ENCODE measurements at regions not wholly inside any gene's neighbourhood (a gene's known extent, or its start where the extent isn't known, plus 50 kb on each side); places are given as distances from the start of the nearest gene placed in this dataset.

GRCh38 chr2:210919128-210919527 is 362.7 kb downstream of the CPS1 start:
- intact Hi-C loops (cut with DNase I; ENCODE audit: low total_unique reads) = no loop called here
- no peak overlapping the region for H3K4me3 ChIP-seq
- H3K4me1 ChIP-seq = no peaks in the 10 kb centered on the region
- no peak overlapping the region for H3K27ac ChIP-seq
- TF ChIP-seq EP300 (IDR thresholded peaks at IDR 0.05) (no peak), POLR2A (IDR thresholded peaks at IDR 0.05) (no peak), CTCF (IDR thresholded peaks at IDR 0.05) (no peak), POLR2AphosphoS5 (IDR thresholded peaks at IDR 0.05) (no peak)
- H3K27me3 ChIP-seq = no peaks in the 10 kb centered on the region
- H3K9me3 ChIP-seq = peaks cover 0 to 4% (median 0%) of the 10 kb centered on the region in 4 donors
- H3K36me3 ChIP-seq = no peaks in the 10 kb centered on the region
- no peak for DNase-seq

- Histone ChIP-seq H3K27me3 (no peaks in the 10 kb centered on the region), H3K9me3 (peaks cover 0 to 4% (median 0%) of the 10 kb centered on the region in 4 donors), H3K36me3 (no peaks in the 10 kb centered on the region), H3K4me1 (no peaks in the 10 kb centered on the region), H3K27ac (no peak overlapping the region), H3K4me3 (no peak overlapping the region)
- intact Hi-C loops (cut with DNase I; ENCODE audit: low total_unique reads) = no loop called here
- WGBS, 5 donors = 91 to 100% (median 98%) methylated on average over 1 of the region's 1 CpG
- no peak for DNase-seq
- no peak for TF ChIP-seq CTCF (IDR thresholded peaks at IDR 0.05)
- no peak for TF ChIP-seq POLR2A (IDR thresholded peaks at IDR 0.05)
- no peak for TF ChIP-seq EP300 (IDR thresholded peaks at IDR 0.05)
- no peak for TF ChIP-seq POLR2AphosphoS5 (IDR thresholded peaks at IDR 0.05)
These were observed 366.0 kb downstream of the CPS1 start for GRCh38 chr2:210922419-210922818.

GRCh38 chr2:210928714-210929113 is 372.3 kb downstream of the CPS1 start:
- no peak overlapping the region for H3K27ac ChIP-seq
- no peaks in the 10 kb centered on the region for H3K9me3 ChIP-seq
- no peak for TF ChIP-seq CTCF (IDR thresholded peaks at IDR 0.05)
- no peak for TF ChIP-seq EP300 (IDR thresholded peaks at IDR 0.05)
- no peak for TF ChIP-seq POLR2A (IDR thresholded peaks at IDR 0.05)
- TF ChIP-seq POLR2AphosphoS5 (IDR thresholded peaks at IDR 0.05) = no peak
- no peaks in the 10 kb centered on the region for H3K36me3 ChIP-seq
- H3K27me3 ChIP-seq = no peaks in the 10 kb centered on the region
- H3K4me3 ChIP-seq = no peak overlapping the region
- intact Hi-C loops (cut with DNase I; ENCODE audit: low total_unique reads) = no loop called here
- DNase-seq = no peak
- 53 to 84% (median 69%) methylated on average over 2 of the region's 2 CpGs for WGBS, 5 donors
- no peaks in the 10 kb centered on the region for H3K4me1 ChIP-seq

- Histone ChIP-seq H3K4me1 (no peaks in the 10 kb centered on the region), H3K9me3 (peaks cover 0 to 5% (median 2%) of the 10 kb centered on the region in 4 donors), H3K27me3 (no peaks in the 10 kb centered on the region), H3K4me3 (no peak overlapping the region), H3K27ac (no peak overlapping the region), H3K36me3 (no peaks in the 10 kb centered on the region)
- no peak for TF ChIP-seq EP300 (IDR thresholded peaks at IDR 0.05)
- no peak for TF ChIP-seq POLR2A (IDR thresholded peaks at IDR 0.05)
- no peak for TF ChIP-seq CTCF (IDR thresholded peaks at IDR 0.05)
- TF ChIP-seq POLR2AphosphoS5 (IDR thresholded peaks at IDR 0.05) = no peak
- 40 to 65% (median 58%) methylated on average over 3 of the region's 3 CpGs for WGBS, 5 donors
- intact Hi-C loops (cut with DNase I; ENCODE audit: low total_unique reads) = no loop called here
- DNase-seq = no peak
These were observed 381.8 kb downstream of the CPS1 start for GRCh38 chr2:210938228-210938627.

Data from stomach (tissue), 8 donors.